Kidney (tissue), 13 donors: ENCODE measurements at regions not wholly inside any gene's neighbourhood (a gene's known extent, or its start where the extent isn't known, plus 50 kb on each side); places are given as distances from the start of the nearest gene placed in this dataset.

Experiments
- DNase-seq, 5 donors: peaks; one replicate each; pipeline ENCODE4 v3.0.0-alpha.2; 2013 to 2020
- FAIRE-seq: peaks from 2 replicates; lab custom pipeline; 2012; peaks lifted over from hg19 to GRCh38; lab: Jason Lieb, UNC
- H3K27ac ChIP-seq, 2 donors: one replicate each; pipeline ENCODE4 v1.7.0; 2013; ENCODE audit warnings: low read depth in 2 of 2, low read length in 2 of 2, inconsistent platforms in 1 of 2
- H3K27me3 ChIP-seq: one replicate; pipeline ENCODE4 v1.7.1; 2013; ENCODE audit warnings: low read length, inconsistent platforms; ENCODE audit not compliant: control insufficient read depth, insufficient read depth
- H3K36me3 ChIP-seq, 3 donors: one replicate each; pipeline versions ENCODE4 v1.7.0 to v1.7.1; 2013; ENCODE audit warnings: low read length in 3 of 3, control low read depth in 1 of 3, inconsistent platforms in 1 of 3; ENCODE audit not compliant: insufficient read depth in 3 of 3, control insufficient read depth in 2 of 3
- H3K4me1 ChIP-seq, 3 donors: one replicate each; pipeline versions ENCODE4 v1.7.0 to v1.7.1; 2013; ENCODE audit warnings: low read length in 3 of 3, inconsistent platforms in 1 of 3, low read depth in 1 of 3; ENCODE audit not compliant: control insufficient read depth in 2 of 3, insufficient read depth in 2 of 3
- H3K4me3 ChIP-seq, 3 donors: one replicate each; pipeline versions ENCODE4 v1.7.0 to v1.8.1; 2013; ENCODE audit warnings: low read length in 3 of 3, control low read depth in 1 of 3, inconsistent platforms in 1 of 3
- H3K9ac ChIP-seq, 3 donors: one replicate each; pipeline versions ENCODE4 v1.7.0 to v1.7.1; 2013; ENCODE audit warnings: low read length in 3 of 3, control low read depth in 1 of 3, inconsistent platforms in 1 of 3
- H3K9me3 ChIP-seq, 3 donors: one replicate each; pipeline versions ENCODE4 v1.7.0 to v1.7.1; 2013; ENCODE audit warnings: low read length in 3 of 3, control low read depth in 1 of 3, inconsistent platforms in 1 of 3; ENCODE audit not compliant: control insufficient read depth in 2 of 3, insufficient read depth in 1 of 3
- CTCF ChIP-seq: IDR thresholded peaks from 3 replicates; pipeline ENCODE4 v1.5.1; 2012; ENCODE audit warnings: mild to moderate bottlenecking, moderate library complexity, borderline replicate concordance; ENCODE audit not compliant: insufficient read depth; ENCODE audit errors: extremely low read depth
- intact Hi-C: fragments of 100-400 bp; cut with DNase I; formaldehyde crosslinking; loops from one replicate; pipeline ENCODE4 v1.11.1; 2022
- donor health status: control.
- donor health status: control.
- donor health status: control.
- donor health status: control.
- donor health status: control.
- donor health status: DM: yes; HTN: yes; CAD: no.
- donor health status: Normal renal cell carcinoma (clear cell type).

GRCh38 chr3:64900156-64900555, 212.4 kb upstream of the ADAMTS9 start:
- no peak for FAIRE-seq
- intact Hi-C loops: no loop called here
- no peaks in the 10 kb centered on the region for H3K9me3 ChIP-seq
- H3K9ac ChIP-seq: no peak overlapping the region
- peaks cover 0 to 3% (median 0%) of the 10 kb centered on the region in 3 donors for H3K4me1 ChIP-seq
- no peak for DNase-seq
- no peaks in the 10 kb centered on the region for H3K27me3 ChIP-seq
- H3K36me3 ChIP-seq: no peaks in the 10 kb centered on the region
- TF ChIP-seq CTCF: no peak
- no peak overlapping the region for H3K27ac ChIP-seq
- no peak overlapping the region for H3K4me3 ChIP-seq

- peaks cover 0 to 7% (median 5%) of the 10 kb centered on the region in 3 donors for H3K4me1 ChIP-seq
- no peak overlapping the region for H3K9ac ChIP-seq
- FAIRE-seq (no peak), DNase-seq (no peak)
- H3K27ac ChIP-seq: no peak overlapping the region
- intact Hi-C loops: no loop called here
- no peak overlapping the region for H3K4me3 ChIP-seq
- H3K9me3 ChIP-seq: no peaks in the 10 kb centered on the region
- TF ChIP-seq CTCF: no peak
- H3K27me3 ChIP-seq: no peaks in the 10 kb centered on the region
- H3K36me3 ChIP-seq: no peaks in the 10 kb centered on the region
Observed at GRCh38 chr3:64898941-64899340, 211.1 kb upstream of the ADAMTS9 start.

- FAIRE-seq (no peak), DNase-seq (peak in 1 of 5 donors; percentile 40)
- no peaks in the 10 kb centered on the region for H3K9me3 ChIP-seq
- H3K9ac ChIP-seq: no peak overlapping the region
- intact Hi-C loops: no loop called here
- H3K4me3 ChIP-seq: no peak overlapping the region
- no peaks in the 10 kb centered on the region for H3K36me3 ChIP-seq
- H3K27me3 ChIP-seq: no peaks in the 10 kb centered on the region
- no peak for TF ChIP-seq CTCF
- peaks cover 0 to 5% (median 5%) of the 10 kb centered on the region in 3 donors for H3K4me1 ChIP-seq
- no peak overlapping the region for H3K27ac ChIP-seq
Observed at GRCh38 chr3:64895991-64896895, 208.4 kb upstream of the ADAMTS9 start.
